ENCODE measurements at regions not wholly inside any gene's neighbourhood (a gene's known extent, or its start where the extent isn't known, plus 50 kb on each side); places are given as distances from the start of the nearest gene placed in this dataset.

- no peaks in the 10 kb centered on the region for H3K4me1 ChIP-seq (ENCODE audit: control insufficient read depth, insufficient read depth, low read length)
- ChIA-PET POLR2A (no interaction called here), RAD21 (ENCODE audit: unreplicated experiment) (no interaction called here), CTCF (no interaction called here), SMC1A (ENCODE audit: uncharacterized antibody, unreplicated experiment) (no interaction called here)
- ATAC-seq, result no peak
- no peak overlapping the region for H3K27ac ChIP-seq (ENCODE audit: control insufficient read depth, insufficient read depth)
- no peaks in the 10 kb centered on the region for H3K27me3 ChIP-seq (replicated peaks in 1 of 2; ENCODE audit: control insufficient read depth in 2 of 2, insufficient read depth in 2 of 2, low read length in 1 of 2)
- no TSS peak for BruUV-seq (replicated peaks)
- no peak overlapping the region for H3K4me3 ChIP-seq
- H3K36me3 ChIP-seq (ENCODE audit: control insufficient read depth in 2 of 2, insufficient read depth in 2 of 2, low read length in 1 of 2), result no peaks in the 10 kb centered on the region
- H3K4me2 ChIP-seq (ENCODE audit: control insufficient read depth, insufficient read depth), result no peak overlapping the region
- H4K20me1 ChIP-seq (ENCODE audit: control insufficient read depth, insufficient read depth), result no peaks in the 10 kb centered on the region
- in situ Hi-C loops (cut with MboI) (no loop called here), intact Hi-C loops (cut with micrococcal nuclease; ENCODE audit: unreplicated experiment) (no loop called here)
- TF ChIP-seq CHD2 (IDR thresholded peaks at IDR 0.05; ENCODE audit: borderline replicate concordance, low read depth, low read length) (no peak), POLR2A (IDR thresholded peaks at IDR 0.05; ENCODE audit: low read depth, low read length) (no peak), ELK1 (IDR thresholded peaks at IDR 0.05; ENCODE audit: low read depth, low read length) (no peak), NFXL1 (IDR thresholded peaks at IDR 0.05; ENCODE audit: borderline replicate concordance) (no peak), TCF7 (IDR thresholded peaks at IDR 0.05; ENCODE audit: borderline replicate concordance) (no peak), ASH2L (IDR thresholded peaks at IDR 0.05; ENCODE audit: borderline replicate concordance, low read depth) (no peak), JUNB (IDR thresholded peaks at IDR 0.05) (no peak), SMC3 (IDR thresholded peaks at IDR 0.05; ENCODE audit: borderline replicate concordance, low read length) (no peak), PML (IDR thresholded peaks at IDR 0.05; ENCODE audit: low read length) (no peak), BACH1 (IDR thresholded peaks at IDR 0.05; ENCODE audit: borderline replicate concordance) (no peak), SRF (IDR thresholded peaks at IDR 0.05; ENCODE audit: low read depth in 2 of 2, low read length in 2 of 2) (no peak), SMARCA5 (IDR thresholded peaks at IDR 0.05) (no peak), RAD51 (IDR thresholded peaks at IDR 0.05) (no peak), ZNF622 (IDR thresholded peaks at IDR 0.05) (no peak), RAD21 (IDR thresholded peaks at IDR 0.05; ENCODE audit: insufficient read depth, low read depth, low read length) (no peak)
- TF ChIP-seq, protein P1, sequence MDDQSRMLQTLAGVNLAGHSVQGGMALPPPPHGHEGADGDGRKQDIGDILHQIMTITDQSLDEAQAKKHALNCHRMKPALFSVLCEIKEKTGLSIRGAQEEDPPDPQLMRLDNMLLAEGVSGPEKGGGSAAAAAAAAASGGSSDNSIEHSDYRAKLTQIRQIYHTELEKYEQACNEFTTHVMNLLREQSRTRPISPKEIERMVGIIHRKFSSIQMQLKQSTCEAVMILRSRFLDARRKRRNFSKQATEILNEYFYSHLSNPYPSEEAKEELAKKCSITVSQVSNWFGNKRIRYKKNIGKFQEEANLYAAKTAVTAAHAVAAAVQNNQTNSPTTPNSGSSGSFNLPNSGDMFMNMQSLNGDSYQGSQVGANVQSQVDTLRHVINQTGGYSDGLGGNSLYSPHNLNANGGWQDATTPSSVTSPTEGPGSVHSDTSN (IDR thresholded peaks at IDR 0.05; ENCODE audit: insufficient replicate concordance, low read depth, low read length), result no peak
- no peaks in the 10 kb centered on the region for H3K79me2 ChIP-seq (ENCODE audit: control insufficient read depth, insufficient read depth, low read length)
- FAIRE-seq, result no peak
- no peak for DNase-seq (ENCODE audit: low read depth, low spot score)
- H3K9me3 ChIP-seq (replicated peaks; ENCODE audit: control insufficient read depth, insufficient read depth, low read length), result no peaks in the 10 kb centered on the region
- H2AFZ ChIP-seq (ENCODE audit: control insufficient read depth, low read depth, low read length), result no peak overlapping the region
- H3K9ac ChIP-seq (ENCODE audit: control insufficient read depth, insufficient read depth, low read length), result no peak overlapping the region
Observed at GRCh38 chr6:98576791-98577190, 257.6 kb upstream of the POU3F2 start.

All from GM12878 (cell line).